Caco-2 (cell line): ENCODE measurements at regions not wholly inside any gene's neighbourhood (a gene's known extent, or its start where the extent isn't known, plus 50 kb on each side); places are given as distances from the start of the nearest gene placed in this dataset.

Experiments used
- BruUV-seq: library from RNA; stranded (reverse); fragments of 400-500 nt; replicated peaks from 2 replicates; lab custom pipeline; 2021; lab: Mats Ljungman, UMichigan
- CTCF ChIA-PET: fragments of 300-600 bp; sonication (Branson Sonifier 250); formaldehyde crosslinking; loops from one replicate; lab custom pipeline; 2022; ENCODE audit warnings: antibody characterized with exemption; lab: Charles Lee
- POLR2A ChIA-PET: fragments of 300-600 bp; sonication (Branson Sonifier 250); formaldehyde crosslinking; loops from one replicate; lab custom pipeline; 2022; ENCODE audit warnings: antibody characterized with exemption; lab: Charles Lee
- DNase-seq, 2 experiments: peaks; one replicate each; pipeline versions ENCODE4 v3.0.0 to v3.0.0-alpha.2; 2020 to 2022
- H3K27me3 ChIP-seq: replicated peaks from 2 replicates; pipeline ENCODE4 v1.6.0; 2011; ENCODE audit warnings: low read length; ENCODE audit not compliant: control insufficient read depth, insufficient read depth
- H3K36me3 ChIP-seq: 2 replicates; pipeline ENCODE4 v1.5.1; 2011; ENCODE audit warnings: low read length; ENCODE audit not compliant: control insufficient read depth, insufficient read depth
- H3K4me1 ChIP-seq: fragments of 250-450 bp; sonication (Bioruptor Pico); 2 replicates; pipeline ENCODE4 v1.5.1; 2020; ENCODE audit warnings: mild to moderate bottlenecking
- H3K4me3 ChIP-seq: 2 replicates; pipeline ENCODE4 v1.5.1; 2011; ENCODE audit warnings: low read depth, mild to moderate bottlenecking, control low read depth, low read length
- H3K9me3 ChIP-seq: fragments of 250-450 bp; sonication (Bioruptor Pico); 2 replicates; pipeline ENCODE4 v1.5.1; 2020; ENCODE audit warnings: mild to moderate bottlenecking, moderate library complexity
- H3K27ac Mint-ChIP-seq: one replicate; pipeline ENCODE4 v1.8.0; 2022; ENCODE audit warnings: mixed read lengths; ENCODE audit not compliant: unreplicated experiment
- H3K27me3 Mint-ChIP-seq: one replicate; pipeline ENCODE4 v1.8.0; 2022; ENCODE audit warnings: mixed read lengths; ENCODE audit not compliant: insufficient read depth, unreplicated experiment
- H3K36me3 Mint-ChIP-seq: one replicate; pipeline ENCODE4 v1.8.0; 2022; ENCODE audit warnings: mild to moderate bottlenecking, mixed read lengths; ENCODE audit not compliant: insufficient read depth, unreplicated experiment
- H3K4me1 Mint-ChIP-seq: one replicate; pipeline ENCODE4 v1.8.0; 2022; ENCODE audit warnings: low read depth, mixed read lengths; ENCODE audit not compliant: unreplicated experiment
- H3K4me3 Mint-ChIP-seq: one replicate; pipeline ENCODE4 v1.8.0; 2022; ENCODE audit warnings: mild to moderate bottlenecking, moderate library complexity, mixed read lengths; ENCODE audit not compliant: unreplicated experiment
- H3K9me3 Mint-ChIP-seq: one replicate; pipeline ENCODE4 v1.8.0; 2022; ENCODE audit warnings: mixed read lengths; ENCODE audit not compliant: unreplicated experiment
- CTCF ChIP-seq, 2 experiments: fragments of 200-600 bp in 1 of 2; IDR thresholded peaks; 1 replicate in 1 of 2; 2 replicates in 1 of 2; pipeline versions ENCODE4 v1.5.1 to v1.8.0; 2011 to 2022; ENCODE audit warnings: antibody characterized with exemption in 1 of 2, control low read depth in 1 of 2, inconsistent platforms in 1 of 2, low read depth in 1 of 2, low read length in 1 of 2, mild to moderate bottlenecking in 1 of 2, moderate library complexity in 1 of 2; ENCODE audit not compliant: insufficient read depth in 1 of 2, severe bottlenecking in 1 of 2, unreplicated experiment in 1 of 2
- intact Hi-C: fragments of 100-400 bp; cut with micrococcal nuclease; formaldehyde crosslinking; loops from one replicate; pipeline ENCODE4 v1.10.0; 2022; ENCODE audit not compliant: unreplicated experiment

GRCh38 chr12:83805873-83806272, 1106.7 kb downstream of the SLC6A15 start:
- ChIA-PET POLR2A (no interaction called here), CTCF (no interaction called here)
- Mint-ChIP-seq H3K4me1 (peaks cover 11% of the 10 kb centered on the region), H3K27me3 (no peaks in the 10 kb centered on the region), H3K27ac (no peak overlapping the region), H3K4me3 (no peak overlapping the region), H3K36me3 (no peaks in the 10 kb centered on the region), H3K9me3 (no peaks in the 10 kb centered on the region)
- no peak for DNase-seq
- no peaks in the 10 kb centered on the region for H3K27me3 ChIP-seq
- H3K4me1 ChIP-seq = no peaks in the 10 kb centered on the region
- TF ChIP-seq CTCF (IDR thresholded peaks at IDR 0.05; ENCODE audit: insufficient read depth in 1 of 2, low read depth in 1 of 2, low read length in 1 of 2, severe bottlenecking in 1 of 2, unreplicated experiment in 1 of 2) = no peak
- H3K36me3 ChIP-seq = no peaks in the 10 kb centered on the region
- H3K4me3 ChIP-seq = no peak overlapping the region
- no TSS peak for BruUV-seq
- H3K9me3 ChIP-seq = no peaks in the 10 kb centered on the region
- intact Hi-C loops = no loop called here

GRCh38 chr12:83805156-83805772, 1107.3 kb downstream of the SLC6A15 start:
- H3K9me3 Mint-ChIP-seq = no peaks in the 10 kb centered on the region
- no peak for DNase-seq
- Histone ChIP-seq H3K36me3 (no peaks in the 10 kb centered on the region), H3K4me1 (no peaks in the 10 kb centered on the region), H3K4me3 (no peak overlapping the region), H3K9me3 (no peaks in the 10 kb centered on the region), H3K27me3 (no peaks in the 10 kb centered on the region)
- peaks cover 11% of the 10 kb centered on the region for H3K4me1 Mint-ChIP-seq
- TF ChIP-seq CTCF (IDR thresholded peaks at IDR 0.05; ENCODE audit: insufficient read depth in 1 of 2, low read depth in 1 of 2, low read length in 1 of 2, severe bottlenecking in 1 of 2, unreplicated experiment in 1 of 2) = no peak
- no peaks in the 10 kb centered on the region for H3K36me3 Mint-ChIP-seq
- H3K4me3 Mint-ChIP-seq = no peak overlapping the region
- intact Hi-C loops = no loop called here
- CTCF ChIA-PET = no interaction called here
- POLR2A ChIA-PET = no interaction called here
- no peak overlapping the region for H3K27ac Mint-ChIP-seq
- H3K27me3 Mint-ChIP-seq = no peaks in the 10 kb centered on the region
- BruUV-seq = no TSS peak

- Mint-ChIP-seq H3K9me3 (no peaks in the 10 kb centered on the region), H3K27me3 (no peaks in the 10 kb centered on the region), H3K4me3 (no peak overlapping the region), H3K36me3 (no peaks in the 10 kb centered on the region), H3K27ac (no peak overlapping the region), H3K4me1 (peaks cover 11% of the 10 kb centered on the region)
- ChIA-PET POLR2A (no interaction called here), CTCF (no interaction called here)
- no peaks in the 10 kb centered on the region for H3K4me1 ChIP-seq
- TF ChIP-seq CTCF (IDR thresholded peaks at IDR 0.05; ENCODE audit: insufficient read depth in 1 of 2, low read depth in 1 of 2, low read length in 1 of 2, severe bottlenecking in 1 of 2, unreplicated experiment in 1 of 2) = no peak
- H3K27me3 ChIP-seq = no peaks in the 10 kb centered on the region
- no peak overlapping the region for H3K4me3 ChIP-seq
- H3K9me3 ChIP-seq = no peaks in the 10 kb centered on the region
- no peaks in the 10 kb centered on the region for H3K36me3 ChIP-seq
- intact Hi-C loops = no loop called here
- DNase-seq = no peak
- no TSS peak for BruUV-seq
These were observed 1110.6 kb downstream of the SLC6A15 start for GRCh38 chr12:83801972-83802371.
